ENCODE measurements at regions not wholly inside any gene's neighbourhood (a gene's known extent, or its start where the extent isn't known, plus 50 kb on each side); places are given as distances from the start of the nearest gene placed in this dataset.

GRCh38 chr17:14746822-14747602 lies 446.1 kb downstream of the HS3ST3B1 start:
- DNase-seq (ENCODE audit: low read depth), result peak; percentile 16
- TF ChIP-seq, protein P1, sequence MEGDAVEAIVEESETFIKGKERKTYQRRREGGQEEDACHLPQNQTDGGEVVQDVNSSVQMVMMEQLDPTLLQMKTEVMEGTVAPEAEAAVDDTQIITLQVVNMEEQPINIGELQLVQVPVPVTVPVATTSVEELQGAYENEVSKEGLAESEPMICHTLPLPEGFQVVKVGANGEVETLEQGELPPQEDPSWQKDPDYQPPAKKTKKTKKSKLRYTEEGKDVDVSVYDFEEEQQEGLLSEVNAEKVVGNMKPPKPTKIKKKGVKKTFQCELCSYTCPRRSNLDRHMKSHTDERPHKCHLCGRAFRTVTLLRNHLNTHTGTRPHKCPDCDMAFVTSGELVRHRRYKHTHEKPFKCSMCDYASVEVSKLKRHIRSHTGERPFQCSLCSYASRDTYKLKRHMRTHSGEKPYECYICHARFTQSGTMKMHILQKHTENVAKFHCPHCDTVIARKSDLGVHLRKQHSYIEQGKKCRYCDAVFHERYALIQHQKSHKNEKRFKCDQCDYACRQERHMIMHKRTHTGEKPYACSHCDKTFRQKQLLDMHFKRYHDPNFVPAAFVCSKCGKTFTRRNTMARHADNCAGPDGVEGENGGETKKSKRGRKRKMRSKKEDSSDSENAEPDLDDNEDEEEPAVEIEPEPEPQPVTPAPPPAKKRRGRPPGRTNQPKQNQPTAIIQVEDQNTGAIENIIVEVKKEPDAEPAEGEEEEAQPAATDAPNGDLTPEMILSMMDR (IDR thresholded peaks at IDR 0.05; ENCODE audit: low read depth, low read length), result no peak
- TF ChIP-seq POLR2A (IDR thresholded peaks at IDR 0.05; ENCODE audit: extremely low read depth, insufficient read length) (no peak), MYC (IDR thresholded peaks at IDR 0.05; ENCODE audit: low read depth, low read length) (no peak)
- no peak overlapping the region for H3K4me3 ChIP-seq (ENCODE audit: low read depth, low read length)

DNA sequence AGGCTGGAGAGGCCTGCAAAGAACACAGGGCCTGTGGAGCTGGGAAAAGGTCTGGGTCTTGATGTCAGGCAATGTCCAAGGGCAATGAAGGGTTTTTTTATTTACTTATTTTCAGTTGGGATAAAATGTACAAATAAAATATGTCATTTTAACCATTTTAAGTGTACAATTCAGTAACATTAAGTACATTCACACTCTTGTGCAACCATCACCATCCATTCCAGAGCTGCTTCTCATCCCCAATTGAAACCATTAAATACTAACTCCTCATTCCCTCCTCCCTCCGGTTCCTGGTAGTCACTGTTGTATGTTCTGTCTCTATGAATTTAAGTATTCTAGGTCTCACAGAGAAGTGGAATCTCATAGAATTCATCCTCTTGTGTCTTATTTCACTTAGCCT lies 444.7 kb downstream of the HS3ST3B1 start:
- no peak for TF ChIP-seq POLR2A (IDR thresholded peaks at IDR 0.05; ENCODE audit: extremely low read depth, insufficient read length)
- TF ChIP-seq, protein P1 (IDR thresholded peaks at IDR 0.05; ENCODE audit: low read depth, low read length), result no peak
- no peak for DNase-seq (ENCODE audit: low read depth)
- H3K4me3 ChIP-seq (ENCODE audit: low read depth, low read length), result no peak overlapping the region

GRCh38 chr17:14744761-14745473 lies 444.0 kb downstream of the HS3ST3B1 start:
- H3K4me3 ChIP-seq (ENCODE audit: low read depth, low read length), result no peak overlapping the region
- no peak for DNase-seq (ENCODE audit: low read depth)
- TF ChIP-seq POLR2A (IDR thresholded peaks at IDR 0.05; ENCODE audit: extremely low read depth, insufficient read length), result no peak
- TF ChIP-seq, protein P1 (IDR thresholded peaks at IDR 0.05; ENCODE audit: low read depth, low read length), result no peak
- TF ChIP-seq MYC (IDR thresholded peaks at IDR 0.05; ENCODE audit: low read depth, low read length), result no peak
- TF ChIP-seq, protein P2, sequence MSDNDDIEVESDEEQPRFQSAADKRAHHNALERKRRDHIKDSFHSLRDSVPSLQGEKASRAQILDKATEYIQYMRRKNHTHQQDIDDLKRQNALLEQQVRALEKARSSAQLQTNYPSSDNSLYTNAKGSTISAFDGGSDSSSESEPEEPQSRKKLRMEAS (IDR thresholded peaks at IDR 0.05; ENCODE audit: low read depth, low read length), result no peak

GRCh38 chr17:14741491-14741890 lies 440.6 kb downstream of the HS3ST3B1 start:
- no peak for DNase-seq (ENCODE audit: low read depth)
- TF ChIP-seq, protein P2 (IDR thresholded peaks at IDR 0.05; ENCODE audit: low read depth, low read length), result no peak
- TF ChIP-seq, protein P1 (IDR thresholded peaks at IDR 0.05; ENCODE audit: low read depth, low read length), result no peak
- no peak for TF ChIP-seq MYC (IDR thresholded peaks at IDR 0.05; ENCODE audit: low read depth, low read length)
- TF ChIP-seq POLR2A (IDR thresholded peaks at IDR 0.05; ENCODE audit: extremely low read depth, insufficient read length), result no peak
- H3K4me3 ChIP-seq (ENCODE audit: low read depth, low read length), result no peak overlapping the region

DNA sequence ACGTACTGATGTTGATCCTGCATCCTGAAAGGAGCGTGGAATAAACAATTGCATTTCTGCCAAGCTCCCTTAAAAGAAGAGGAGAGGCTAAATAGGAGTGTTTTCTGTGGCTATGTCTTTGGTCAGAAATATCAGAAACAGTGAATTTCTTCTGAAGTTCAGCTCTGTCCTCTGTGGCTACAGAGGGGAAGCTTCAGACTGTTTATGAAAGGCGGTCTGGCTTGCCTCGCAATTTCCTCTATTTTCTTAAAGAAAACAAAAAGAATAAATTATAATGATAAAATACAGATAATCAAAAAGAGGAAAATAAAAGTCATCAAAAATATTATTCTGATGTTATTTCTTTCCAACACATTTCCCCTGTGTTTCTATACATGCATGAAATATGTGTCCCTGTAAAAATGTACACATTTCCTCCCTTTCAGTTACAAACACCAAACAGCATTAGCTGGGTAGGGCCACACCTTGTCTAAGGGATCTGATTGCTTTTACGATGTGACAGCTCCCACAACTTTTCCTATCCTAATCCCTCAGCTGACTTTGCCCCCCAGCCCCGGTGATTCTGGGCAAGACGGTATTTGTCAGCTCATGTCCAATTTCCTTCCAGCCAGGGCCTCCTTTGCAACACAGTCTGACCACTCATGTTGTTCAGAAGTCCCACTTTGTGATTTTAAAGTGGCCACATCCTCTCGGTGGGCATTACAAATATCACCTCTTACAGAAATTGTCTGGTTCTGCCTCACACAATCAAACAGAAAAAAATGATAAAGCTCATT lies 439.0 kb downstream of the HS3ST3B1 start:
- H3K4me3 ChIP-seq (ENCODE audit: low read depth, low read length), result no peak overlapping the region
- peak; percentile 44 for DNase-seq (ENCODE audit: low read depth)
- TF ChIP-seq MYC (IDR thresholded peaks at IDR 0.05; ENCODE audit: low read depth, low read length) (no peak), POLR2A (IDR thresholded peaks at IDR 0.05; ENCODE audit: extremely low read depth, insufficient read length) (no peak)
- TF ChIP-seq, protein P1 (IDR thresholded peaks at IDR 0.05; ENCODE audit: low read depth, low read length), result no peak
- TF ChIP-seq, protein P2 (IDR thresholded peaks at IDR 0.05; ENCODE audit: low read depth, low read length), result no peak

Measured in NB4 (cell line).